ENCODE measurements at regions not wholly inside any gene's neighbourhood (a gene's known extent, or its start where the extent isn't known, plus 50 kb on each side); places are given as distances from the start of the nearest gene placed in this dataset.

DNA sequence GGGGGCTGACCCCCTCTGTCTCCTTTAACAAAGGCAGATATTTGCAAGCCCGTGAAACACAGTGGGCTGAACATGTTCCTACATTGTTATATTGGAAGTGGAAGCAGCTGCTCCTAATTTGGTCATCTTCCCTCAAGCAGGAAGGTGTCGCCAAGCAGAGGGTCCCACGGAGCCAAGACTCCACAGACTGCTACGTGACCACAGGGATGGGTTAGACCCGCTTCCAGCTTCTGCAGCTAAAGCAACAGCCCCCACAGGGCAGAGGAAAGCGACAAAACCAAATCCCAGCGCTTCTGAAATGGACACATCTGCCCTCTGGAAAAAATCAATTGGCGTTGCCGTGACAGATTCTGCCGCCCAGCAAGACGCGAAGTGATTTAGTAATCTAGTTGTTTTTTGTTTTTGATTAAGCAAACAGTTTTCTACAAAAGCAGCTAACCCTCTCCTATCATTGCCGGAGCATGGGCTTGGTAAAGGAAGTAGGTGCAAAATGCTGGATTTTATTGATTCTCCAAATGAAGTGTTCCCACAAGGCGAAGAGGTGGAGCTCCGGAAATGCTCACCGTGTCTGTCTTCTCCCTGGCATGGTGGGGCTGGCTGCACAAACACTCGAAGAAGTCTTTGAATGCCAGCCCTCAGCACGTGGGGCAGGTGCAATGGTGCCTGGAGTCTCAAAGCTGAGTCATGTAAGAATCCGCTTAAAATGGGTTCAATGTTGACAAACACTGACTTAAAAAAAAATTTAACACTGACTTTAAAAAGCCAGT lies 79.4 kb upstream of the FRMD1 start:
- peaks cover 5% of the 10 kb centered on the region; the same call in 1 of the 2 replicates for H3K27me3 ChIP-seq
- H3K27ac ChIP-seq: no peak overlapping the region
- H3K4me3 ChIP-seq: no peak overlapping the region
- DNase-seq: no peak
- no peaks in the 10 kb centered on the region; the same call in 1 of the 2 replicates for H3K4me1 ChIP-seq
- no peaks in the 10 kb centered on the region for H3K9me3 ChIP-seq (replicated peaks)
- no peaks in the 10 kb centered on the region for H3K36me3 ChIP-seq

DNA sequence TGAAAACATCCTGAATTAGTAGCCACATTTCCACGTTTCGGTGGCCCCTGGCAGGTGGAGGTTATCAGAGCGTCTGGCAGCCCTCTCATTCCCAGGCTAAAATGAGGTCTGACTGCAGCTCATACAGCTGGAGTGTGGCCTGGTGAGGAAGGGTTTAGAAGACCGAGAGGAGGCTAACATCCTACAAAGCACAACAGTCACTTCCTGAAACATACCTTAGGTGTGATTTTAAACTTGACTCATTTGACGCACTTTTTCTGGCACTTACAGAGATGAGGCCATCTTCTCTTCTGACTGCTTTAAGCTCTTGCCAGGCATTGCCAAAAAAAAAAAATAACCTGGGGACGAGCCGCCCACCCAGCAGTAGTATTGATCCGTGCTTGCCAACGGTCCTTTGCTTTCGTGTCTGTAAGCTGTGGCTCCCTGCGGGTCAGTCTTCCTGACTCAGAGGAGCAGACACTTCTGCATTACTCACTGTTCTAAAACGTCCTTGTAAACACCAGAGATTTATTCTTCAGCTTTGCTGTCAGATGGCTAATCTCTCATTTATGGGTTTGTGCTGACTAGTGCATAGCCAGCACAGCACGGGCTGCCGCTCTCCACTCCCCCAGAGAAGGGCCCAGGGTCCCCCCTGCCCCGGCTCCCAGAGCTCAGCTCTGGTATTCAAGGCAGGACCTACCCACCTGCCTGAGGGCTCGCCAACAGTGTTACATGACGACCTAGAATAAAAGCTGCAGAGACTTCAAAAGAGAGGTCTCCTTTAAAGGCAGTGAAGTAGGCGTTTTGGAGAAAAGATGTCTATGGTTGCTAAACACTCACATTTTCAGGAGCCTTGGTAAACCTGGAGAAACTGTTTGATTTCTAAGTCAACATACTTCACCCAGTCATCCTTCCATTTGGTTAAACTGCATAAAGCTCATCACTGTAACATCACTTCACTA lies 78.5 kb upstream of the FRMD1 start:
- H3K4me3 ChIP-seq: no peak overlapping the region
- no peaks in the 10 kb centered on the region for H3K9me3 ChIP-seq (replicated peaks)
- H3K27ac ChIP-seq: no peak overlapping the region
- H3K27me3 ChIP-seq: peaks cover 5% of the 10 kb centered on the region; the same call in 1 of the 2 replicates
- H3K4me1 ChIP-seq: no peaks in the 10 kb centered on the region
- DNase-seq: no peak
- no peaks in the 10 kb centered on the region for H3K36me3 ChIP-seq

DNA sequence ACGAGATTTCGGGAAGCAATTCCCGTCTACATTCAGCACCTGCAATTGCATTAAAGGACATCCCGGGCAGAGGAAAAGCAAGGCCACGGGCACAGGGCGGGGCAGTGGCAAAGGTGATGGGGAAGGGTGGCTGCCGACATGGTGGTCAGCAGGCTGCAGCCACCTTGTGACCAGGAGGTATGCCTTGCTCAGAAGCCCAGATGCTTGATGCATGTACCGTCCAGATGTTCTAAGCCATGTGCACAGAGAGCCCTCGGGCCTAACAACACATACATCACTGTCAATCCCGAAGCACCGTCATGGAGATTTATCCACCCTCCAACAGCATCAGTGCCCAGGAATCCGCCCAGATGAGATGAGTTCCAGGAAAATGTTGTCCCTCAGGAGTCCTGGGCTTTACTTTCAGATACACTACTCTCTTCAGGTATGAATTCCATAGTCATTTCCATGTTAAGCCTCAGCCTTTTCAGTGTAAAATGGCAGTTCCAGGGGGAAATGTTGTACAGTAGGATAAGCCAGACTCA lies 77.8 kb upstream of the FRMD1 start:
- no peaks in the 10 kb centered on the region for H3K4me1 ChIP-seq
- no peak overlapping the region for H3K4me3 ChIP-seq
- DNase-seq: no peak
- peaks cover 5% of the 10 kb centered on the region; the same call in 1 of the 2 replicates for H3K27me3 ChIP-seq
- no peaks in the 10 kb centered on the region for H3K36me3 ChIP-seq
- H3K27ac ChIP-seq: no peak overlapping the region
- H3K9me3 ChIP-seq (replicated peaks): no peaks in the 10 kb centered on the region

DNA sequence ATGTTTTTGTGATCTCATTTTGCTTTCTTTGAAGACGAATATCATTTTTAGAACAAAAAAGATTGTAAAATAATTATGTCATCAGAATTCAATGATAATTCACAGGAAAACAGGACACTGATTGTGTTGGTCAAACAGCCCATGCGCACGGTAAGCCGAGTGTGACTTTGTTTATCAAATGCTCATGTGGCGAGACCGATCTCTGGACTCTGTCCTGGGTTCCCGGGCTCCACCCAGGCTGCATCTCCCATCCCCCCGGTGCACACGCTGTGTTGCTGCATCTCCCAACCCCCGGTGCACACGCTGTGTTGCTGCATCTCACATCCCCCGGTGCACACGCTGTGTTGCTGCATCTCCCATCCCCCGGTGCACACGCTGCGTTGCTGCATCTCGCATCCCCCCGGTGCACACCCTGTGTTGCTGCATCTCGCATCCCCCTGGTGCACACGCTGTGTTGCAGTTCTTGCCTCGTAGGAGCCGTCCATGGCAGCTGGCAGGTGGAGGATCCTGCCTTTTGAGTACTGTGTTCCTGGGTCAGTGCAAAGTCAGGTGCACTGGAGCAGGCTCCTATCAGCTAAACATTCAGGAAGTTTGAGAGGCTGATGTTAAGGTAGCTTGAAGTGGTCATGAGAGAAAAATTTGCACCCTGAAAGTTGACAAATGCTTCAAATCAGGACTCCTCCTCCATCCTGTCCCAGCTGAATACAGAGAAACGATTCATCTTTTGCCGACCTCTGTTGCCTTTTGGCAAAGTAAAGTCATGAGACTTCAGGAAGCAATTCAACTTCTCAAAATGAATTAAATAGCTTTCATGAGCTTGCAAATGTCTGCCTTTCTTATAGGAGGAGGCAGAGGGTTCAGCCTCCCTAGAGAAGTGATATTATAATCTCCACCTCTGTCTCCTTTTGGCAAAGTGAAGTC lies 77.1 kb upstream of the FRMD1 start:
- Histone ChIP-seq H3K27me3 (peaks cover 7% of the 10 kb centered on the region), H3K36me3 (no peaks in the 10 kb centered on the region)
- DNase-seq: no peak

DNA sequence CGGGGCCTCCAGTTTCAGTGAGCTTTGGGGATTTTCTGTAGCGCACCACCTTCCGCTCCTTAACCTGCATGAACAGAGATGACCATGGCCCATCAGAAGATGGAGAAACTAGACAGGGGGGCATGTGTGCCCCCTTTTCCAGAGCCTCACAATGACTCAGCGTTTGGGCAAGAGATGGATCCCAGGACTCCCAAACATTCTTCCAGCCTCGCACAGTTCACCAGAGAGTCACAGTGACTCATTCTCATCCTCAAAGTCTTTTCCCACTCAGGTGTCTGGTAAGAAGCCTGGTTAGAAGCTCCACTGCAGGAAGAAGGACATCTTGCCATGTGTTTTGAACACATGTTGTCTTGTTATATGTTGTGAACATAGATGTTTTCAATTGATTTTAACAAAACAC lies 76.2 kb upstream of the FRMD1 start:
- no peak for DNase-seq

More for the DNA sequence above, 77.1 kb upstream of the FRMD1 start:
- Histone ChIP-seq H3K27ac (no peak overlapping the region), H3K9me3 (replicated peaks) (no peaks in the 10 kb centered on the region), H3K4me1 (no peaks in the 10 kb centered on the region), H3K4me3 (no peak overlapping the region)

DNA sequence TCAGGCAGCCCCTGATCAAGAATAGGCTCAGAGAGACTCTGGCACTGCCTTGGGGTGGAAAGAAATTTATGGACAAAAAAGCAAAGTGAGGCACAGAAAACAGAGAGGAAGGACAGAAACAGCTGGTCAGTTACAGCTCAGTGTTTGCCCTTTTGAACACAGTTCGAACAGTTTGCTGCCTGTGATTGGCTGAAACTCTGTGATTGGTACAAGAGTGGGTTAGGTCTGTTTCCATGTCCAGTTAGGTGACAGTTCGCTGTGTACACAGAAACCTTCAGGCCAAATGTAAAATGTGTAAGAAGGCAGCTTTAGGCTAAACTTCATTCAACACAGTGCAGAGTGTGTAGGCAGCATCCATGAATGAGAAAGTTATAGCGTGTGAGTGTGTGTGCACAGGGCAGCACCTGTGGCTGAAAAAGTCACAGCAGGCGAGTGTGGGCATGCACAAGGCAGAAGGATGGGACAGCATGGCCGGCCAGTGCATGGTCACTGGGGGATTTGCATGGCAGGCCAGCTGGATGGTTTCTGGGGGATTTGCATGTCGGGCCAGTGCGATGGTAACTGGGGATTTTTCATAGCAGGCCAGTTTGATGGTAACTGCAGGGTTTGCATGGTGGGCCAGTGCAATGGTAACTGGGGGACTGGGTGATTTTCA lies 75.4 kb upstream of the FRMD1 start:
- H3K4me1 ChIP-seq: no peaks in the 10 kb centered on the region
- H3K27ac ChIP-seq: no peak overlapping the region
- H3K36me3 ChIP-seq: no peaks in the 10 kb centered on the region
- H3K9me3 ChIP-seq (replicated peaks): no peaks in the 10 kb centered on the region
- no peak overlapping the region for H3K4me3 ChIP-seq
- no peak for DNase-seq
- peaks cover 13% of the 10 kb centered on the region for H3K27me3 ChIP-seq

More for the DNA sequence above, 76.2 kb upstream of the FRMD1 start:
- no peaks in the 10 kb centered on the region for H3K9me3 ChIP-seq (replicated peaks)
- H3K36me3 ChIP-seq: no peaks in the 10 kb centered on the region
- no peaks in the 10 kb centered on the region for H3K4me1 ChIP-seq
- peaks cover 13% of the 10 kb centered on the region for H3K27me3 ChIP-seq
- no peak overlapping the region for H3K27ac ChIP-seq
- H3K4me3 ChIP-seq: no peak overlapping the region

DNA sequence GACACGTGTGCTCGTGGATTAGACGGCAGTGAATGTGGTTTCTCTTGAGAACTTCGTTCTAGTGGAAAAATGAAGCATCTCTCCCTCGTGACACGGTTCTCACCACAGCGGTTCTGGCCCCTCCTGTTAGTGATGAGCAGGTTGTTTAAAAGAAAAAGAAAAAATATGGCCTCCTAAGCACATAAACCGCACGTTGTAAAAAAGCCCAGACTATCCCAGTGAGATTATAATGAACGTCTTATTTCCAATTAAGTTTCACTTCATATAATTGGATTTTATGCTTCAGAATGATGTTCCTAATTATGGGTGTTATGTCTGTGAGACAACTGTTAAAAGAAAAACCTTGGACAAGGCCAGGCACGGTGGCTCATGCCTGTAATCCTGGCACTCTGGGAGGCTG lies 74.5 kb upstream of the FRMD1 start:
- H3K9me3 ChIP-seq (replicated peaks): no peaks in the 10 kb centered on the region
- no peak for DNase-seq

DNA sequence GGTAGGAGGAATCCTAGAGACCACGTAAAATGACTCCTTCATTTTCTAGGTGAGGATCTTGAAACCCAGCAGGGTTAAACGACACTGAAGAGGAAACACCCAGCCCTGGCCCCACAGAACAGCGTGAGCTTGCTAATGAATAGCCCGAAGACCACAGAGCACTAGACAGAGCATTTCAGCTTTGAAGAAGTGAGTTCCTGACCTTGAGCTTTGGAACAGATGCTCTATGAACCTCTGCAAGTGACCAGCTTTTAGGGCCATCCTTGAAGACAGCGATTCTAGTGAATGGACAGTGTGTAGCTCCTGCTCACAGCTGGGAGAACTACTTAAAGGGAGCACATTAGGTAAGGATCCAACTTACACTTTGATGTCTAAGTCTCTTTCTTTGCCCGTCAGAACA lies 74.0 kb upstream of the FRMD1 start:
- Histone ChIP-seq H3K36me3 (no peaks in the 10 kb centered on the region), H3K27ac (no peak overlapping the region), H3K27me3 (peaks cover 13% of the 10 kb centered on the region), H3K9me3 (replicated peaks) (no peaks in the 10 kb centered on the region), H3K4me1 (no peaks in the 10 kb centered on the region), H3K4me3 (no peak overlapping the region)
- no peak for DNase-seq

More for the DNA sequence above, 74.5 kb upstream of the FRMD1 start:
- H3K4me1 ChIP-seq: no peaks in the 10 kb centered on the region
- H3K27ac ChIP-seq: no peak overlapping the region
- peaks cover 13% of the 10 kb centered on the region for H3K27me3 ChIP-seq
- no peaks in the 10 kb centered on the region for H3K36me3 ChIP-seq
- no peak overlapping the region for H3K4me3 ChIP-seq

DNA sequence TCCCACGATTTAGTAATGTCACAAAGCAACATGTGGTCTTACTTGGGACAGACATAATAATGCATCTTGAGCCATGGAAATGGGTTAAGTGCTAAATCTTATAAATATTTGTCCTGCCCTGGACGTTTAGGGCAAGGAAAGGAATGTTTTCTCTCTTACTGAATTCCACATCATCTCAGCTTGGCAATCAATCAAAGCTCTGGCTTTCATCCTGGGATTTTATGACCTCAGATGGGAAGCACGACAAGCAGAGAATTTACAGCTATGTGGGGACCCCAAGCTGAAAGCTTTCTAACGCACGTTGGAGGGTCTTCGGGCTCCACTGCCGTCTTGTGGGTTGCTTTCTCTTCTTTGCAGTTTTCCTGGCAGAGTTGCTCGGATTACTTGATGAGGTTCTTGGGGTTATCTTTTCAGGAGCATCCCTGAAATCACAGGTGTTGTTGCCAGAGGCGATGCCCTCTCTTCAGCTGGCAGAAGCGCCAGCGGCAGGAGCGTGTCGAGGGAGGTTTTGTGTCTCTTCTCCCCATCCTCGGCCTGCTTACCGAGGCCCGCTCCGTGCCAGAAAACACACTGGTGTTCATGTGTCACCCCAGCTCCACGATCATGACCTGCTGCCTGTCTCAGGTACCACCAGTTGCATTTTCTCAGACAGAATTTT lies 73.4 kb upstream of the FRMD1 start:
- H3K9me3 ChIP-seq (replicated peaks): no peaks in the 10 kb centered on the region
- H3K27me3 ChIP-seq: peaks cover 13% of the 10 kb centered on the region
- H3K4me3 ChIP-seq: no peak overlapping the region
- no peaks in the 10 kb centered on the region for H3K4me1 ChIP-seq
- no peak for DNase-seq
- H3K36me3 ChIP-seq: no peaks in the 10 kb centered on the region
- no peak overlapping the region for H3K27ac ChIP-seq

DNA sequence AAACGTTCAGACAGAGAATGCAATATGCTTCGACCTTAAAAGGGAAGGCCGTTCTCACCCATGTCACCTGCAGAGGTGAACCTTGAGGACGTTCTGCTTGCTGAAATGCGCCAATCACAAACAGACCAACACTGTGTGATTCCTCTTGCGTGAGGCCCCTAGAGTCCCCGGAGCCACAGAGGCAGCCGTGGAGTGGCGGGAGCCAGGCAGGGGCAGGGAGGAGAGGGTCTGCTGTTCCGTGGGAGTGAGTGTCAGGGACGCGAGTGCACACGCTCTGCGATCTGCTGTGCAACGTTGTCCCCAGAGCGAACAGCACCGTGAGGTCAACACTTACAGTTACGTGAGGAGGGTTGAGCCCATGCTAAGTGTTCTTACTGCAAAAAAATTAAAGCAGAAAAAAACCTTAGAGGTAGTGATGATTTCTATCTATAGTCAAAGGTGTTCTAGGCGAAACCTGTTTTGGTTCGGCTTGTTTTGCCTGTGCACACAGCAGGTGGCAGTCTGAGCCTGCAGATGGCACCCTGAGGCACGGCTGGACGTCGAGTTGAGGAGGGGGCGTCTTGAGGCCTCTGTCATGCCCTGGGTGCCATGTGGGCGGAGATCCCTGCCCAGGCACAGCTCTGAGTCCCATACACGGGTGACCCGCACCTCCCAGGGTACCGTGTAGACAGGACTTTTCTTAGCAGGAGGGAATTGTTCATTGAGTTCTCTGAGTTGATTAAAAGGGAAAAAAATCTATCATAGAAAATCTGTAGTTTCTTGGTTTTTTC lies 71.7 kb upstream of the FRMD1 start:
- Histone ChIP-seq H3K36me3 (no peaks in the 10 kb centered on the region), H3K4me3 (no peak overlapping the region), H3K27ac (no peak overlapping the region), H3K9me3 (replicated peaks) (no peaks in the 10 kb centered on the region), H3K27me3 (peaks cover 13% of the 10 kb centered on the region), H3K4me1 (no peaks in the 10 kb centered on the region)
- no peak for DNase-seq

DNA sequence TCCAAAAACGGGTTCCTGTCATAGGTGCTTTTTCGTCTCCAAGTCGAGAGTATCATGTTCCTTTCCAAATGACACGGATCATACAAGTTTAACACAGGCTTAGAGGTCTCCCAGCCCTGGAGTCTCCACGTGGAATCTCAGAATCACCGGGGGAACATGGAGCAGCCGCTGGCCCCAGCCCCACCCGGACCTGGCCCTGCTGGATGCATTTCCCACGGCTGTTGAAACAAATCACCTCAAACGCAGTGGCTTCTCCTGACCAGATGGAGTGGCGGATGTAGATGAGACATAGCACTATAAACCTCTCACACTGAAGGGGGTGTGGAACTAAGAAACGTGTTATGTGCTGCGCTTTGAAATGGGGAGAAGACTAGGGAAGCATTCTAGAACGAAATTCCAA lies 70.0 kb upstream of the FRMD1 start:
- no peak for DNase-seq
- H3K27ac ChIP-seq: no peak overlapping the region

DNA sequence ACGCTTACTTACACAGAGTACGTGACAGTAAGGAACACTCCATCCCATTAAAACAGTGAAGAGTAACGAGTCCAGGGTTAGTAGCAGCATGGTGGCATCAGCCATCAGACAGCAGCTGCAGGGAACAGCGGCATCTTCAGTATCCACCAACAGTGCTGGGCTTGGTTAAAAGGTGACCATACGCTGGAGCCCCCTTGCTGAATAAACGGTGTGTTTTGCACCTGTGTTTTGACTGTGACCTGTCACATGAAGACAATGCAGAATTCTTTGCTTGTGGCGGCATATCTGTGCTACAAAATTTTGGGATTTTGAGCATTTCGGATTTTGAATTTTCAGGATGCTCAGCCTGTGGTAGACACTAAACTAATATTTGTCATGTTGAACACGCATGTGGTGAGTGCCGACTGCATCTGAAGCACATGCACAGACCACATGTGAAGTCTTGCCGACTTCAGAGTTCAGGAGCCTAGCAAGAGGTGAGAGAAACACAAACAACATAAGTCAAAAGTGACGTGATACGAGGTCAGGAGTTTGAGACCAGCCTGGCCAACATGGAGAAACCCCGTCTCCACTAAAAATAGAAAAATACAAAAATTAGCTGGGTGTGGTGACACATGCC lies 69.3 kb upstream of the FRMD1 start:
- Histone ChIP-seq H3K27ac (no peak overlapping the region), H3K27me3 (peaks cover 8% of the 10 kb centered on the region), H3K4me1 (no peaks in the 10 kb centered on the region), H3K9me3 (replicated peaks) (no peaks in the 10 kb centered on the region), H3K4me3 (no peak overlapping the region), H3K36me3 (no peaks in the 10 kb centered on the region)
- DNase-seq: no peak

More for the DNA sequence above, 70.0 kb upstream of the FRMD1 start:
- Histone ChIP-seq H3K4me3 (no peak overlapping the region), H3K27me3 (peaks cover 9% of the 10 kb centered on the region), H3K36me3 (no peaks in the 10 kb centered on the region), H3K9me3 (replicated peaks) (no peaks in the 10 kb centered on the region), H3K4me1 (no peaks in the 10 kb centered on the region)
